ENCODE measurements at regions not wholly inside any gene's neighbourhood (a gene's known extent, or its start where the extent isn't known, plus 50 kb on each side); places are given as distances from the start of the nearest gene placed in this dataset.
"Not testable (repeated sequence)": the region's sequence is repeated elsewhere in the genome, so short reads cannot be mapped to it uniquely, and the experiment has no call there.

GRCh38 chr12:127473766-127474165 lies 793.2 kb upstream of the TMEM132C start:
- no peak for DNase-seq

GRCh38 chr12:127479256-127479655 lies 787.7 kb upstream of the TMEM132C start:
- no peak for DNase-seq

- DNase-seq: no peak
Measured at GRCh38 chr12:127480775-127481314, 786.1 kb upstream of the TMEM132C start.

GRCh38 chr12:127482950-127483349 lies 784.0 kb upstream of the TMEM132C start:
- no peak for DNase-seq

GRCh38 chr12:127485528-127485927 lies 781.4 kb upstream of the TMEM132C start:
- no peak for DNase-seq

- DNase-seq: no peak
Measured at GRCh38 chr12:127487031-127487430, 779.9 kb upstream of the TMEM132C start.

- no peak for DNase-seq
Measured at GRCh38 chr12:127489061-127489460, 777.9 kb upstream of the TMEM132C start.

GRCh38 chr12:127494961-127495915 lies 771.7 kb upstream of the TMEM132C start:
- DNase-seq: no peak

- no peak for DNase-seq
Measured at GRCh38 chr12:127496255-127496654, 770.7 kb upstream of the TMEM132C start.

- DNase-seq: no peak
Measured at GRCh38 chr12:127500512-127501035, 766.4 kb upstream of the TMEM132C start.

- no peak for DNase-seq
Measured at GRCh38 chr12:127501916-127502315, 765.1 kb upstream of the TMEM132C start.

- DNase-seq: no peak
Measured at GRCh38 chr12:127503246-127503645, 763.7 kb upstream of the TMEM132C start.

- not testable (repeated sequence) for DNase-seq
Measured at GRCh38 chr12:127503996-127504395, 763.0 kb upstream of the TMEM132C start.

GRCh38 chr12:127504874-127505273 lies 762.1 kb upstream of the TMEM132C start:
- no peak for DNase-seq

GRCh38 chr12:127507341-127507740 lies 759.6 kb upstream of the TMEM132C start:
- DNase-seq: no peak

GRCh38 chr12:127509066-127509778 lies 757.7 kb upstream of the TMEM132C start:
- no peak for DNase-seq

- DNase-seq: no peak
Measured at GRCh38 chr12:127515941-127516340, 751.0 kb upstream of the TMEM132C start.

- no peak for DNase-seq
Measured at GRCh38 chr12:127516467-127516866, 750.5 kb upstream of the TMEM132C start.

- no peak for DNase-seq
Measured at GRCh38 chr12:127519779-127520178, 747.2 kb upstream of the TMEM132C start.

GRCh38 chr12:127526925-127527324 lies 740.0 kb upstream of the TMEM132C start:
- DNase-seq: no peak

- DNase-seq: no peak
Measured at GRCh38 chr12:127528551-127528950, 738.4 kb upstream of the TMEM132C start.

GRCh38 chr12:127531542-127531941 lies 735.4 kb upstream of the TMEM132C start:
- no peak for DNase-seq

- no peak for DNase-seq
Measured at GRCh38 chr12:127533353-127533752, 733.6 kb upstream of the TMEM132C start.
